H1 (cell line): ENCODE measurements at regions not wholly inside any gene's neighbourhood (a gene's known extent, or its start where the extent isn't known, plus 50 kb on each side); places are given as distances from the start of the nearest gene placed in this dataset.

ENCODE experiments used
- CTCF ChIA-PET: fragments of 300-600 bp; sonication (Branson Sonifier 250); formaldehyde crosslinking; loops from one replicate; lab custom pipeline; 2021; ENCODE audit not compliant: partially characterized antibody; lab: Charles Lee
- POLR2A ChIA-PET: fragments of 300-600 bp; sonication (Branson Sonifier 250); formaldehyde crosslinking; loops from one replicate; lab custom pipeline; 2021; ENCODE audit warnings: inconsistent platforms; ENCODE audit not compliant: partially characterized antibody; lab: Charles Lee
- DNase-seq, 2 experiments: peaks; one replicate each; pipeline versions ENCODE4 v3.0.0 to v3.0.0-alpha.2; 2010 to 2022; ENCODE audit warnings: low spot score in 2 of 2, low read depth in 1 of 2, mixed read lengths in 1 of 2
- FAIRE-seq: peaks from 2 replicates; lab custom pipeline; 2011; peaks lifted over from hg19 to GRCh38; lab: Jason Lieb, UNC
- H2AFZ ChIP-seq: 2 replicates; pipeline ENCODE4 v1.8.1; 2012; ENCODE audit warnings: low read length, inconsistent platforms
- H2AK5ac ChIP-seq: 2 replicates; pipeline ENCODE4 v1.6.1; 2013; ENCODE audit warnings: low read depth, low read length
- H2BK120ac ChIP-seq: replicated peaks from 2 replicates; pipeline ENCODE3; 2013; ENCODE audit warnings: low read depth, low read length, inconsistent platforms
- H2BK12ac ChIP-seq: 2 replicates; pipeline ENCODE4 v1.6.1; 2013; ENCODE audit warnings: low read depth, low read length
- H2BK15ac ChIP-seq: 2 replicates; pipeline ENCODE4 v1.6.1; 2013; ENCODE audit warnings: low read length
- H2BK20ac ChIP-seq: 2 replicates; pipeline ENCODE4 v1.6.1; 2013; ENCODE audit warnings: low read length
- H2BK5ac ChIP-seq: 2 replicates; pipeline ENCODE4 v1.6.1; 2013; ENCODE audit warnings: low read depth, low read length
- H3K14ac ChIP-seq: 2 replicates; pipeline ENCODE4 v1.6.1; 2013; ENCODE audit warnings: inconsistent platforms; ENCODE audit not compliant: insufficient read length
- H3K18ac ChIP-seq: 2 replicates; pipeline ENCODE4 v1.6.1; 2013; ENCODE audit warnings: low read length; ENCODE audit errors: extremely low read depth
- H3K23ac ChIP-seq: 2 replicates; pipeline ENCODE4 v1.6.1; 2013; ENCODE audit warnings: inconsistent platforms; ENCODE audit not compliant: insufficient read length
- H3K23me2 ChIP-seq: 2 replicates; pipeline ENCODE4 v1.6.1; 2013; ENCODE audit warnings: low read depth, low read length
- H3K27ac ChIP-seq: 2 replicates; pipeline ENCODE4 v1.6.1; 2011; ENCODE audit warnings: low read depth, low read length, inconsistent platforms
- H3K27me3 ChIP-seq, 4 experiments: replicated peaks in 1 of 4; 1 replicate in 1 of 4; 2 replicates in 3 of 4; pipeline versions ENCODE4 v1.6.1 to v1.8.1; 2011 to 2013; ENCODE audit warnings: low read length in 3 of 4, mild to moderate bottlenecking in 3 of 4, inconsistent platforms in 2 of 4, mixed read lengths in 2 of 4, moderate library complexity in 1 of 4; ENCODE audit not compliant: control insufficient read depth in 3 of 4, insufficient read depth in 3 of 4; ENCODE audit errors: extremely low read depth in 1 of 4
- H3K36me3 ChIP-seq, 4 experiments: 2 replicates each; pipeline versions ENCODE4 v1.6.1 to v1.8.1; 2011 to 2013; ENCODE audit warnings: mild to moderate bottlenecking in 4 of 4, low read length in 3 of 4, moderate library complexity in 2 of 4, control low read depth in 1 of 4, inconsistent platforms in 1 of 4; ENCODE audit not compliant: insufficient read depth in 4 of 4, control insufficient read depth in 2 of 4
- H3K4ac ChIP-seq: replicated peaks from 2 replicates; pipeline ENCODE3; 2013; ENCODE audit warnings: low read length, low read depth, mixed read lengths, inconsistent platforms; ENCODE audit not compliant: insufficient read length
- H3K4me1 ChIP-seq, 4 experiments: replicated peaks in 1 of 4; 1 replicate in 1 of 4; 2 replicates in 3 of 4; pipeline versions ENCODE4 v1.6.1 to v1.8.1; 2011 to 2013; ENCODE audit warnings: low read length in 3 of 4, inconsistent platforms in 2 of 4, mixed read lengths in 1 of 4; ENCODE audit not compliant: insufficient read depth in 4 of 4, control insufficient read depth in 3 of 4
- H3K4me2 ChIP-seq, 2 experiments: 2 replicates each; pipeline versions ENCODE4 v1.6.1 to v1.8.1; 2011 to 2013; ENCODE audit warnings: low read depth in 2 of 2, low read length in 2 of 2, control low read depth in 1 of 2, inconsistent platforms in 1 of 2, mild to moderate bottlenecking in 1 of 2; ENCODE audit not compliant: insufficient read depth in 1 of 2
- H3K4me3 ChIP-seq, 4 experiments: fragments of 200-600, 300-600 bp in 1 of 4; sonication (generic), shearing (Covaris generic), sonication (Bioruptor Twin) in 1 of 4; 2 replicates each; pipeline versions ENCODE4 v1.5.1 to v1.8.1; 2011 to 2016; ENCODE audit warnings: low read length in 4 of 4, low read depth in 3 of 4, control low read depth in 2 of 4, inconsistent platforms in 2 of 4, mild to moderate bottlenecking in 2 of 4, mixed read lengths in 1 of 4, moderate library complexity in 1 of 4; ENCODE audit not compliant: insufficient read depth in 2 of 4; ENCODE audit errors: extremely low read depth in 1 of 4
- H3K56ac ChIP-seq: replicated peaks from 2 replicates; pipeline ENCODE3; 2013; ENCODE audit warnings: low read depth, mild to moderate bottlenecking, mixed read lengths, low read length, inconsistent platforms; ENCODE audit not compliant: insufficient read length
- H3K79me1 ChIP-seq: 2 replicates; pipeline ENCODE4 v1.6.1; 2013; ENCODE audit warnings: low read depth, low read length, control low read depth
- H3K79me2 ChIP-seq, 2 experiments: 2 replicates each; pipeline versions ENCODE4 v1.6.1 to v1.8.1; 2012 to 2013; ENCODE audit warnings: low read length in 2 of 2, mild to moderate bottlenecking in 2 of 2, inconsistent platforms in 1 of 2; ENCODE audit not compliant: insufficient read depth in 2 of 2, control insufficient read depth in 1 of 2
- H3K9ac ChIP-seq, 4 experiments: replicated peaks in 1 of 4; 1 replicate in 1 of 4; 2 replicates in 3 of 4; pipeline versions ENCODE4 v1.6.1 to v1.8.1; 2011 to 2013; ENCODE audit warnings: low read depth in 3 of 4, low read length in 3 of 4, control low read depth in 2 of 4, mild to moderate bottlenecking in 2 of 4, moderate library complexity in 2 of 4, inconsistent platforms in 1 of 4; ENCODE audit errors: extremely low read depth in 1 of 4
- H3K9me3 ChIP-seq, 2 experiments: 2 replicates each; pipeline versions ENCODE4 v1.6.1 to v1.8.1; 2012 to 2013; ENCODE audit warnings: mild to moderate bottlenecking in 2 of 2, moderate library complexity in 2 of 2, control low read depth in 1 of 2, inconsistent platforms in 1 of 2, low read depth in 1 of 2, low read length in 1 of 2, mixed read lengths in 1 of 2; ENCODE audit not compliant: insufficient read depth in 2 of 2
- H4K20me1 ChIP-seq, 2 experiments: replicated peaks in 1 of 2; 2 replicates each; pipeline versions ENCODE3 to v1.8.1; 2011 to 2013; ENCODE audit warnings: inconsistent platforms in 2 of 2, low read length in 2 of 2, mild to moderate bottlenecking in 1 of 2; ENCODE audit not compliant: insufficient read depth in 2 of 2, control insufficient read depth in 1 of 2
- H4K5ac ChIP-seq: 2 replicates; pipeline ENCODE4 v1.6.1; 2013; ENCODE audit warnings: low read length, low read depth, mixed read lengths, inconsistent platforms; ENCODE audit not compliant: insufficient read length
- H4K8ac ChIP-seq: 2 replicates; pipeline ENCODE4 v1.8.0; 2013; ENCODE audit warnings: mild to moderate bottlenecking, moderate library complexity, low read length, inconsistent platforms; ENCODE audit not compliant: insufficient read depth; ENCODE audit errors: extremely low read depth
- H4K91ac ChIP-seq: replicated peaks from 2 replicates; pipeline ENCODE3; 2013; ENCODE audit warnings: low read length, mixed read lengths, inconsistent platforms; ENCODE audit not compliant: insufficient read length
- ASH2L ChIP-seq: fragments of 200-600, 300-600 bp; sonication (generic); IDR thresholded peaks from one replicate; pipeline ENCODE4 v1.7.1; 2017; ENCODE audit warnings: low read length
- CTBP2 ChIP-seq: IDR thresholded peaks from 2 replicates; pipeline ENCODE4 v1.7.0; 2011; ENCODE audit warnings: borderline replicate concordance, mild to moderate bottlenecking, moderate library complexity, mixed read lengths, low read length; ENCODE audit not compliant: insufficient read depth, insufficient read length
- HDAC2 ChIP-seq, 2 experiments: fragments of 300-600 bp in 1 of 2; sonication (generic) in 1 of 2; IDR thresholded peaks; 2 replicates each; pipeline ENCODE4 v1.6.1; 2011 to 2012; ENCODE audit warnings: low read depth in 2 of 2, low read length in 2 of 2, mild to moderate bottlenecking in 2 of 2, moderate library complexity in 2 of 2, borderline replicate concordance in 1 of 2, inconsistent platforms in 1 of 2
- JUN ChIP-seq: IDR thresholded peaks from 2 replicates; pipeline ENCODE4 v1.6.1; 2011; ENCODE audit warnings: low read depth, mild to moderate bottlenecking, improper control_type of control experiment, low read length
- MAFK ChIP-seq: IDR thresholded peaks from 2 replicates; pipeline ENCODE4 v1.6.1; 2012; ENCODE audit warnings: low read depth, mild to moderate bottlenecking, improper control_type of control experiment, low read length
- RXRA ChIP-seq: IDR thresholded peaks from 2 replicates; pipeline ENCODE4 v1.6.1; 2011; ENCODE audit warnings: low read depth, mild to moderate bottlenecking, low read length, moderate library complexity; ENCODE audit not compliant: insufficient read depth
- SIN3A ChIP-seq, 2 experiments: IDR thresholded peaks in 1 of 2; conservative IDR thresholded peaks in 1 of 2; 2 replicates each; pipeline ENCODE4 v1.6.1; 2011 to 2012; ENCODE audit warnings: low read length in 2 of 2, improper control_type of control experiment in 1 of 2, low read depth in 1 of 2, mild to moderate bottlenecking in 1 of 2
- TBP ChIP-seq: IDR thresholded peaks from 2 replicates; pipeline ENCODE4 v1.6.1; 2011; ENCODE audit warnings: low read depth, low read length, improper control_type of control experiment
- TCF12 ChIP-seq: IDR thresholded peaks from 2 replicates; pipeline ENCODE4 v1.6.1; 2011; ENCODE audit warnings: low read depth, mild to moderate bottlenecking, low read length
- ZNF274 ChIP-seq: IDR thresholded peaks from 2 replicates; pipeline ENCODE4 v1.7.0; 2012; ENCODE audit warnings: low read length, borderline replicate concordance; ENCODE audit errors: extremely low read depth
- whole genome bisulfite sequencing, 2 experiments: shearing (Covaris generic) in 1 of 2; methylation state at CpG; one replicate each; pipeline versions ENCODE4 v1.1.6 to v1.1.7; 2013 to 2015; ENCODE audit warnings: low lambda C conversion rate in 2 of 2, mixed read lengths in 2 of 2, inconsistent platforms in 1 of 2, low coverage in 1 of 2, missing lambda C conversion rate in 1 of 2; ENCODE audit not compliant: insufficient replicate concordance in 2 of 2, insufficient coverage in 1 of 2, insufficient read length in 1 of 2; ENCODE audit errors: extremely low coverage in 1 of 2, missing lambda C conversion rate in 1 of 2; 5-methylcytosine and 5-hydroxymethylcytosine counted together
- TF ChIP-seq, protein P1 (sequence below): IDR thresholded peaks from 2 replicates; pipeline ENCODE4 v1.6.1; 2012; ENCODE audit warnings: low read length, inconsistent platforms
- TF ChIP-seq, protein P2 (sequence below): IDR thresholded peaks from 2 replicates; pipeline ENCODE4 v1.6.1; 2011; ENCODE audit warnings: low read depth, mild to moderate bottlenecking, low read length; ENCODE audit not compliant: insufficient read depth

DNA sequence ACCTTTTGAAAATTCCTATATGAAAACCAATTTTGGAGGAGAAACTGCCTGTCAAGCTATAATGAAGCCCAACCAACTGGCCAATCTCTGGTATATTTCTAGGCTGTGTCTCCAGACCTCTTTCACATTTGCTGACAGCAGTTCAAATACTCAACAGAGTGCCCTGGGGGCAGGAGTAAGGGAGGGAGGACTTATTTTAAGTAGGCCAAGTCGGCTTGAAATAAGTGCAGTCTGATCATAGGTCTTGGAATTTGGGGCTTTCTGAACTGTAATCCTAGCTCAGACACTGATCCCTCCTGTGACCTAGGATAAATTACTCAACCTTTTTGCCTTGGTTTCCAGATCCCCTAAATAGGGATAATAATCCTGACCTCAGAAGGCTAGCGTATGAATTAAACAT, 59.4 kb upstream of the SLC7A11 start:
- H3K4me2 ChIP-seq, result no peak overlapping the region
- H3K23ac ChIP-seq, result no peak overlapping the region
- no peaks in the 10 kb centered on the region for H3K23me2 ChIP-seq
- no peak overlapping the region for H2AK5ac ChIP-seq
- no peak overlapping the region for H3K4ac ChIP-seq
- H4K5ac ChIP-seq, result no peak overlapping the region
- no peaks in the 10 kb centered on the region for H3K79me2 ChIP-seq
- H4K20me1 ChIP-seq, result no peaks in the 10 kb centered on the region
- no peak overlapping the region for H2BK15ac ChIP-seq
- H3K27me3 ChIP-seq, result no peaks in the 10 kb centered on the region
- no peaks in the 10 kb centered on the region for H3K9me3 ChIP-seq
- H3K27ac ChIP-seq, result no peak overlapping the region
- DNase-seq (no peak), FAIRE-seq (no peak)
- H2BK5ac ChIP-seq, result no peak overlapping the region
- H2BK12ac ChIP-seq, result no peak overlapping the region
- POLR2A ChIA-PET, result no interaction called here
- no peak overlapping the region for H2AFZ ChIP-seq
- whole genome bisulfite sequencing, 2 experiments, result 93% methylated on average over 2 of the region's 2 CpGs; no CpG with 5 or more reads in 1 of the 2 experiments
- no peak overlapping the region for H3K14ac ChIP-seq
- CTCF ChIA-PET, result interaction anchor here (0.8 kb wide), 1 partner anchor 29 kb away, joined by 3 read pairs; no protein-coding TSS in a partner anchor
- no peak overlapping the region for H4K91ac ChIP-seq
- no peak overlapping the region for H4K8ac ChIP-seq
- H3K36me3 ChIP-seq, result no peaks in the 10 kb centered on the region
- H3K79me1 ChIP-seq, result no peaks in the 10 kb centered on the region
- H3K4me1 ChIP-seq, result no peaks in the 10 kb centered on the region
- H2BK20ac ChIP-seq, result no peak overlapping the region
- no peak overlapping the region for H3K18ac ChIP-seq
- no peak overlapping the region for H2BK120ac ChIP-seq
- H3K4me3 ChIP-seq, result no peak overlapping the region
- no peak overlapping the region for H3K9ac ChIP-seq
- H3K56ac ChIP-seq, result no peak overlapping the region
- no peak for TF ChIP-seq MAFK
- TF ChIP-seq HDAC2 (IDR thresholded peaks at IDR 0.05; ENCODE audit: borderline replicate concordance in 1 of 2, low read depth in 2 of 2, low read length in 2 of 2), result no peak
- TF ChIP-seq ASH2L, result no peak
- no peak for TF ChIP-seq TCF12
- no peak for TF ChIP-seq JUN
- TF ChIP-seq ZNF274, result no peak
- TF ChIP-seq, protein P1, sequence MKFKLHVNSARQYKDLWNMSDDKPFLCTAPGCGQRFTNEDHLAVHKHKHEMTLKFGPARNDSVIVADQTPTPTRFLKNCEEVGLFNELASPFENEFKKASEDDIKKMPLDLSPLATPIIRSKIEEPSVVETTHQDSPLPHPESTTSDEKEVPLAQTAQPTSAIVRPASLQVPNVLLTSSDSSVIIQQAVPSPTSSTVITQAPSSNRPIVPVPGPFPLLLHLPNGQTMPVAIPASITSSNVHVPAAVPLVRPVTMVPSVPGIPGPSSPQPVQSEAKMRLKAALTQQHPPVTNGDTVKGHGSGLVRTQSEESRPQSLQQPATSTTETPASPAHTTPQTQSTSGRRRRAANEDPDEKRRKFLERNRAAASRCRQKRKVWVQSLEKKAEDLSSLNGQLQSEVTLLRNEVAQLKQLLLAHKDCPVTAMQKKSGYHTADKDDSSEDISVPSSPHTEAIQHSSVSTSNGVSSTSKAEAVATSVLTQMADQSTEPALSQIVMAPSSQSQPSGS, result no peak
- TF ChIP-seq TBP, result no peak
- no peak for TF ChIP-seq SIN3A (conservative IDR thresholded peaks at IDR 0.05 in 1 of 2, IDR thresholded peaks at IDR 0.05 in 1 of 2; ENCODE audit: low read depth in 1 of 2, low read length in 2 of 2)
- no peak for TF ChIP-seq CTBP2
- TF ChIP-seq, protein P2, sequence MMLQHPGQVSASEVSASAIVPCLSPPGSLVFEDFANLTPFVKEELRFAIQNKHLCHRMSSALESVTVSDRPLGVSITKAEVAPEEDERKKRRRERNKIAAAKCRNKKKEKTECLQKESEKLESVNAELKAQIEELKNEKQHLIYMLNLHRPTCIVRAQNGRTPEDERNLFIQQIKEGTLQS, result no peak
- no peak for TF ChIP-seq RXRA
